ENCODE measurements at regions not wholly inside any gene's neighbourhood (a gene's known extent, or its start where the extent isn't known, plus 50 kb on each side); places are given as distances from the start of the nearest gene placed in this dataset.

DNA sequence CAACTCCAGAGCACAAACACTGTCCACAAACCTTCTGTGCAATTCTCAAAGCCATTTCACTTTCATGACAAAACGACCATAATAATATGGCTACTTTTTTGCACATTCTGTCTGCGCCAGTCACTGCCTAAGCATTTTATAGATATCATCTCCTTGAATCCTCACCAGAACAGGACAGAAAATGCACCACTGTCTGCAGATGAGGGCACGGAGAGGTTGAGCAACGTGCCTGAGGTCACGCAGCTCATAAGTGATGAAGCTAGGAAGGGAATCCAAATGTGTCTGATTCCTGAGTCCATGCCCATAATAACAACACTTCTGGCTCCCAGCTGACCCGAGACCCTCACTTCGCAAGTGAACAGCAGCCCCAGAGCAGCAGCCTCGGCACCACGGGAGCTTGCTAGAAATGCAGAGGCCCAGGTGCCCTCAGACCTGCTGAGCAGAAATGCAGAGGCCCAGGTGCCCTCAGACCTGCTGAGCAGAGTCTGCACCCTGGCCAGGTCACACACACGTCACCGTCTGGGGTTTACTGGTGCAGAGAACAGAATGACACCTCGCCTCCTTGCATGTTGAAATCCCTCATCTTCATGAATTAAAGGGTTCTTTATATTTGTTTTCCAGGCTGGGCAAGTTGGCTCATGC is 265.2 kb downstream of the BMP7 start:
- TF ChIP-seq TAF1 (IDR thresholded peaks at IDR 0.05; ENCODE audit: low read depth) (no peak), YY1 (IDR thresholded peaks at IDR 0.05; ENCODE audit: low read depth) (no peak), RAD21 (IDR thresholded peaks at IDR 0.05; ENCODE audit: low read depth) (no peak), TEAD4 (IDR thresholded peaks at IDR 0.05) (no peak)

All from Ishikawa (cell line).